Right atrium auricular region (tissue), 2 donors: ENCODE measurements at regions not wholly inside any gene's neighbourhood (a gene's known extent, or its start where the extent isn't known, plus 50 kb on each side); places are given as distances from the start of the nearest gene placed in this dataset.

Experiments used
- DNase-seq: peaks from one replicate; pipeline ENCODE4 v3.0.0-alpha.2; 2019; ENCODE audit warnings: low spot score
- H3K27ac ChIP-seq, 2 donors: fragments of 200-600 bp; sonication (generic); 1 replicate in 1 of 2; 2 replicates in 1 of 2; pipeline ENCODE4 v1.5.1; 2016 to 2019
- H3K27me3 ChIP-seq, 2 donors: fragments of 200-600 bp; sonication (generic); one replicate each; pipeline versions ENCODE4 v1.5.1 to v1.6.0; 2017 to 2019
- H3K36me3 ChIP-seq: fragments of 200-600 bp; sonication (generic); one replicate; pipeline ENCODE4 v1.5.1; 2016
- H3K4me1 ChIP-seq, 2 donors: fragments of 200-600 bp; sonication (generic); one replicate each; pipeline versions ENCODE4 v1.5.1 to v1.6.0; 2017 to 2019
- H3K4me3 ChIP-seq, 2 donors: fragments of 200-600 bp; sonication (generic); 1 replicate in 1 of 2; 2 replicates in 1 of 2; pipeline ENCODE4 v1.5.1; 2017 to 2019; ENCODE audit warnings: mild to moderate bottlenecking in 1 of 2, moderate library complexity in 1 of 2
- H3K9me3 ChIP-seq, 2 donors: fragments of 200-600 bp; sonication (generic); one replicate each; pipeline ENCODE4 v1.5.1; 2019
- TF ChIP-seq, protein P1 (sequence below), 2 donors: fragments of 200-600 bp; sonication (generic); IDR thresholded peaks; one replicate each; pipeline ENCODE4 v1.5.1; 2019; ENCODE audit warnings: antibody characterized with exemption in 2 of 2

- no peak for DNase-seq
- Histone ChIP-seq H3K4me3 (no peak overlapping the region), H3K27me3 (no peaks in the 10 kb centered on the region), H3K9me3 (no peaks in the 10 kb centered on the region), H3K4me1 (peaks cover 0 to 10% of the 10 kb centered on the region in 2 donors), H3K27ac (peak overlapping the region; percentile 10 to 35), H3K36me3 (no peaks in the 10 kb centered on the region)
- TF ChIP-seq, protein P1, sequence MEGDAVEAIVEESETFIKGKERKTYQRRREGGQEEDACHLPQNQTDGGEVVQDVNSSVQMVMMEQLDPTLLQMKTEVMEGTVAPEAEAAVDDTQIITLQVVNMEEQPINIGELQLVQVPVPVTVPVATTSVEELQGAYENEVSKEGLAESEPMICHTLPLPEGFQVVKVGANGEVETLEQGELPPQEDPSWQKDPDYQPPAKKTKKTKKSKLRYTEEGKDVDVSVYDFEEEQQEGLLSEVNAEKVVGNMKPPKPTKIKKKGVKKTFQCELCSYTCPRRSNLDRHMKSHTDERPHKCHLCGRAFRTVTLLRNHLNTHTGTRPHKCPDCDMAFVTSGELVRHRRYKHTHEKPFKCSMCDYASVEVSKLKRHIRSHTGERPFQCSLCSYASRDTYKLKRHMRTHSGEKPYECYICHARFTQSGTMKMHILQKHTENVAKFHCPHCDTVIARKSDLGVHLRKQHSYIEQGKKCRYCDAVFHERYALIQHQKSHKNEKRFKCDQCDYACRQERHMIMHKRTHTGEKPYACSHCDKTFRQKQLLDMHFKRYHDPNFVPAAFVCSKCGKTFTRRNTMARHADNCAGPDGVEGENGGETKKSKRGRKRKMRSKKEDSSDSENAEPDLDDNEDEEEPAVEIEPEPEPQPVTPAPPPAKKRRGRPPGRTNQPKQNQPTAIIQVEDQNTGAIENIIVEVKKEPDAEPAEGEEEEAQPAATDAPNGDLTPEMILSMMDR (IDR thresholded peaks at IDR 0.05), result no peak
These were observed 66.2 kb upstream of the PALMD start for GRCh38 chr1:99579691-99580172.

DNA sequence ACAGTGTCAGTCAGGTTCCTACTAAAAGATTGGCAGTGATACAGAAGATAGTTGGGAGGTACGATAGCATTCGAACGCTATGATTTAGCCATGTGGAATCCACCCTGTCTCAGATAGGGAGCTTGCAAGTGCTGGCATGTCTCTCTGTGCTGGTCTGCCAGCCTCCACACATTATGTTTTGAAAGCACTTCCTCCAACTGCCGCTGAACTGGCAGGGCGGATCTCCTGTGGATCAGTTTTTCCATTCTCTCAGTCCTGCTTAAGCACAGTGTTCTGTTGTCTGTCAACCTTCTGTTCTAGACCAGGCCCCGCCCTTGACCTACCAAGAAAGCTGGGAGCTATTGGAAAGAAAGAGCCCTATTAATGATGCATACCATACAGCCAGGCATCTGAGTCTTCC is 65.5 kb upstream of the PALMD start:
- peak; percentile 70 for DNase-seq
- TF ChIP-seq, protein P1 (IDR thresholded peaks at IDR 0.05), result no peak

DNA sequence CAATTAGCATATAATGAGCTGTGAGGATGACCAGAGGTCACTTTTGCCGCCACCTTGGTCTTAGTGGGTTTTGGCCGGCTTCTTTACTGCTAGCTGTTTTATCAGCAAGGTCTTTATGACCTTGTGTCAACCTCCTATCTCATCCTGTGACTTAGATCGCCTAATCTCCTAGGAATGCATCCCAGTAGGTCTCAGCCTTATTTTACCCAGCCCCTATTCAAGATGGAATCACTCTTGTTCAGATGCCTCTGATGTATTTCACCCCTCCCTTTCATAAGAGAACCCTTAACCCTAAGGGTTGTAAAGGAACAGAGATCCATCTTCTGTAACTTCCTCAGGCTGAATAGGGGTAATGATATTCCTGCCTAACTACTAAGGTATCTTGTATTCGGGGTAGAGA is 58.9 kb upstream of the PALMD start:
- Histone ChIP-seq H3K36me3 (no peaks in the 10 kb centered on the region), H3K4me3 (no peak overlapping the region), H3K27me3 (no peaks in the 10 kb centered on the region), H3K27ac (no peak overlapping the region), H3K9me3 (no peaks in the 10 kb centered on the region), H3K4me1 (peaks cover 0 to 14% of the 10 kb centered on the region in 2 donors)
- DNase-seq, result no peak
- TF ChIP-seq, protein P1 (IDR thresholded peaks at IDR 0.05), result no peak

More for the DNA sequence above, 65.5 kb upstream of the PALMD start:
- Histone ChIP-seq H3K4me3 (no peak overlapping the region), H3K4me1 (peaks cover 0 to 10% of the 10 kb centered on the region in 2 donors), H3K9me3 (no peaks in the 10 kb centered on the region), H3K36me3 (no peaks in the 10 kb centered on the region), H3K27ac (peak overlapping the region; percentile 10 to 35), H3K27me3 (no peaks in the 10 kb centered on the region)

- TF ChIP-seq, protein P1 (IDR thresholded peaks at IDR 0.05), result no peak
- no peak for DNase-seq
- Histone ChIP-seq H3K4me1 (peaks cover 0 to 14% of the 10 kb centered on the region in 2 donors), H3K9me3 (no peaks in the 10 kb centered on the region), H3K27ac (no peak overlapping the region), H3K4me3 (no peak overlapping the region), H3K36me3 (no peaks in the 10 kb centered on the region), H3K27me3 (no peaks in the 10 kb centered on the region)
These were observed 56.7 kb upstream of the PALMD start for GRCh38 chr1:99589186-99589636.

DNA sequence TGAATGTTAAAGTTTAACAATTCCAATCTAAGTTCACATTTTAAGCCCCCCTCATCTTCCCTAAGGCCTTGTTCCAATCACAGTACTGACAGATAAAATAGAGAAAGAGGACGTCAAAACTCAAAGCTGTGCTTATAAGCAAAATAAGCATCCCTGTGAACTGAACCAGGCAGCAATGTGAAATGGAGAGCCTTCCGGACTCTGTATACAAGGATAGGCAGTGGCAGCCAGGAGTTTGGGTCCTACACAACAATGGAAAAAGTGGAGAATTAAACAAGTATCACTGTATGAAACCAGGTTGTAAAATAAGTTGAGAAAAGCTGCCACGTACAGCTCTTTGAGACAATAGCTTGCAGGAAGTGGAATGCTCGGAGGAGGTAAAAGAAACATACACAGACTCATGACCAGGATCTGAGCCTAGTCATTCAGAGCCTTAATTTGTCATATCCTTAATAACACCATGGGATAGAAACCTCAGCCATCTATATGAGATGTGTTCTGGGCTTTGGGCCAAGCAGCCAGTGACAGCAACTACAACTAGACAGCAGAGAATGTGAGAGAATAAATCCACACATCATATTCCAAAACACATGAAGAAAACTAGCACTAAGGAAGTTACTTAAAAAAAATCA is 55.2 kb upstream of the PALMD start:
- Histone ChIP-seq H3K4me1 (peaks cover 0 to 14% of the 10 kb centered on the region in 2 donors), H3K9me3 (no peaks in the 10 kb centered on the region), H3K27me3 (no peaks in the 10 kb centered on the region), H3K4me3 (no peak overlapping the region), H3K36me3 (no peaks in the 10 kb centered on the region), H3K27ac (peak overlapping the region; percentile 44 to 74)
- no peak for DNase-seq
- TF ChIP-seq, protein P1 (IDR thresholded peaks at IDR 0.05), result no peak

DNA sequence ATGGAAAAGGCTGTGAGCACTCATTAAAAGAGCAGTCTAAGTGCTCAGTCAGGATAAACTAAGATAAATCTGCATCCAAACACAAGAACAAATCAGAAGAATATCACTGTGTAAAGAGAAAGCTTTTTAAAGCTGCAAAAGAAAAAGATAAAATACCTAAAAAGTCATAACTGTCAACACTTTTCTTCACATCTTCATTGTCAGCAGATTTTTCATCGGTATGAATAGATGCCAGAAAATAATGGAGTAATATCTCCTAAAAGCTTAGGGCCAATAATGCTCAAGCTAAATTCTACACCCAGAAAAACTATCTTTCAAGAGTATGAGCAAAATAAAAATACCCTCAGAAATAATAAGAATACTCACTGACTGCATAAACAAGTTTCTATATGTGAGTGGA is 54.0 kb upstream of the PALMD start:
- H3K27me3 ChIP-seq, result no peaks in the 10 kb centered on the region
- DNase-seq, result no peak
- TF ChIP-seq, protein P1 (IDR thresholded peaks at IDR 0.05), result no peak
- H3K9me3 ChIP-seq, result no peaks in the 10 kb centered on the region
- H3K27ac ChIP-seq, result no peak overlapping the region
- peaks cover 0 to 14% of the 10 kb centered on the region in 2 donors for H3K4me1 ChIP-seq
- no peak overlapping the region for H3K4me3 ChIP-seq
- no peaks in the 10 kb centered on the region for H3K36me3 ChIP-seq
